K562 (cell line): ENCODE measurements at regions not wholly inside any gene's neighbourhood (a gene's known extent, or its start where the extent isn't known, plus 50 kb on each side); places are given as distances from the start of the nearest gene placed in this dataset.

Source experiments
- ATAC-seq: fragments of 200-7000 bp; cut with Tn5 transposase; 3 replicates; pipeline ENCODE4 v1.9.1; 2020; ENCODE audit warnings: moderate library complexity
- BruUV-seq: library from RNA; stranded (reverse); fragments of 400-500 nt; replicated peaks from 2 replicates; lab custom pipeline; 2021; lab: Mats Ljungman, UMichigan
- CTCF ChIA-PET: fragments of 300-600 bp; formaldehyde crosslinking; extraction: SDS; loops from one replicate; lab custom pipeline; 2021; ENCODE audit warnings: low intra/inter-chr PET ratio; lab: Yijun Ruan, JAX
- POLR2A ChIA-PET: fragments of 300-600, 350-650 bp; sonication (Branson Sonifier 250); formaldehyde crosslinking; extraction: SDS; loops from one replicate; lab custom pipeline; 2021; ENCODE audit warnings: antibody characterized with exemption, inconsistent platforms; lab: Yijun Ruan, JAX
- DNase-seq, 4 experiments: peaks; one replicate each; pipeline versions ENCODE4 v3.0.0 to v3.0.0-alpha.2; 2011 to 2018; ENCODE audit warnings: low spot score in 3 of 4, mixed read lengths in 3 of 4; ENCODE audit errors: extremely low read depth in 1 of 4
- FAIRE-seq: peaks from 2 replicates; lab custom pipeline; 2011; peaks lifted over from hg19 to GRCh38; lab: Jason Lieb, UNC
- H2AFZ ChIP-seq: 2 replicates; pipeline ENCODE4 v1.6.0; 2011; ENCODE audit warnings: low read depth, low read length, control low read depth, inconsistent platforms
- H3K27ac ChIP-seq: fragments of 200-600 bp; 3 replicates; pipeline ENCODE4 v1.8.0; 2011; ENCODE audit warnings: low read depth, mild to moderate bottlenecking, control low read depth, inconsistent platforms, low read length, moderate library complexity, mixed read lengths; ENCODE audit errors: extremely low read depth
- H3K27me3 ChIP-seq, 2 experiments: fragments of 300-600 bp in 1 of 2; 2 replicates in 1 of 2; 3 replicates in 1 of 2; pipeline versions ENCODE4 v1.6.0 to v1.8.0; 2011; ENCODE audit warnings: inconsistent platforms in 2 of 2, low read length in 2 of 2, mild to moderate bottlenecking in 1 of 2, mixed read lengths in 1 of 2, moderate library complexity in 1 of 2; ENCODE audit not compliant: control insufficient read depth in 2 of 2, insufficient read depth in 2 of 2
- H3K36me3 ChIP-seq: fragments of 300-600 bp; 3 replicates; pipeline ENCODE4 v1.8.0; 2011; ENCODE audit warnings: mild to moderate bottlenecking, low read length, inconsistent platforms; ENCODE audit not compliant: control insufficient read depth, insufficient read depth
- H3K4me1 ChIP-seq, 2 experiments: fragments of 200-600 bp in 1 of 2; replicated peaks in 1 of 2; 2 replicates in 1 of 2; 3 replicates in 1 of 2; pipeline versions ENCODE4 v1.5.1 to v1.8.0; 2011; ENCODE audit warnings: inconsistent platforms in 2 of 2, low read length in 2 of 2, mild to moderate bottlenecking in 1 of 2, mixed read lengths in 1 of 2, moderate library complexity in 1 of 2; ENCODE audit not compliant: control insufficient read depth in 2 of 2, insufficient read depth in 2 of 2
- H3K4me2 ChIP-seq: 2 replicates; pipeline ENCODE4 v1.6.1; 2011; ENCODE audit warnings: low read length, control low read depth, inconsistent platforms, mixed read lengths; ENCODE audit not compliant: insufficient read depth
- H3K4me3 ChIP-seq: fragments of 200-600 bp; sonication (generic), shearing (Covaris generic); 2 replicates; pipeline ENCODE4 v1.5.1; 2016; ENCODE audit warnings: control low read depth, inconsistent platforms
- H3K79me2 ChIP-seq: fragments of 200-600 bp; 3 replicates; pipeline ENCODE4 v1.8.0; 2011; ENCODE audit warnings: low read length, inconsistent platforms; ENCODE audit not compliant: control insufficient read depth, insufficient read depth
- H3K9ac ChIP-seq, 2 experiments: 2 replicates each; pipeline versions ENCODE4 v1.6.0 to v1.6.1; 2011; ENCODE audit warnings: low read depth in 2 of 2, low read length in 2 of 2, control low read depth in 1 of 2, inconsistent platforms in 1 of 2, mild to moderate bottlenecking in 1 of 2, mixed read lengths in 1 of 2; ENCODE audit not compliant: insufficient read depth in 1 of 2
- H3K9me1 ChIP-seq: one replicate; pipeline ENCODE4 v1.6.0; 2011; ENCODE audit warnings: inconsistent platforms, mild to moderate bottlenecking, low read length, moderate library complexity; ENCODE audit not compliant: control insufficient read depth, insufficient read depth
- H3K9me3 ChIP-seq: replicated peaks from 2 replicates; pipeline ENCODE4 v1.5.1; 2011; ENCODE audit warnings: low read depth, low read length, inconsistent platforms; ENCODE audit not compliant: control insufficient read depth, insufficient read depth
- H4K20me1 ChIP-seq: replicated peaks from 2 replicates; pipeline ENCODE4 v1.6.1; 2011; ENCODE audit warnings: low read length, inconsistent platforms, mixed read lengths; ENCODE audit not compliant: control insufficient read depth, insufficient read depth
- ADNP ChIP-seq: fragments of 200-800 bp; sonication (Bioruptor generic); IDR thresholded peaks from 2 replicates; pipeline ENCODE4 v1.6.1; 2016; ENCODE audit warnings: missing genetic modification characterization, missing compliant biosample characterization
- CBX2 ChIP-seq: fragments of 200-600 bp; sonication (generic); IDR thresholded peaks from one replicate; pipeline ENCODE4 v1.6.1; 2012; ENCODE audit warnings: mild to moderate bottlenecking, low read length, inconsistent platforms; ENCODE audit not compliant: insufficient read depth, poor library complexity, severe bottlenecking
- DDX20 ChIP-seq: fragments of 450-650 bp; IDR thresholded peaks from 2 replicates; pipeline ENCODE4 v1.6.1; 2016; ENCODE audit warnings: missing genetic modification characterization, low read depth, mild to moderate bottlenecking, missing compliant biosample characterization, moderate library complexity
- FOXP4 ChIP-seq: sonication (generic); formaldehyde crosslinking; IDR thresholded peaks from 2 replicates; pipeline ENCODE4 v1.8.0; 2022; ENCODE audit warnings: mild to moderate bottlenecking, missing genetic modification reagents, borderline replicate concordance
- HMG20A ChIP-seq: fragments of 450-650 bp; formaldehyde crosslinking; conservative IDR thresholded peaks from 2 replicates; pipeline ENCODE4 v1.4.0; 2020; ENCODE audit warnings: mild to moderate bottlenecking, mixed read lengths
- HNRNPLL ChIP-seq: fragments of 200-400 bp; formaldehyde crosslinking; IDR thresholded peaks from 2 replicates; pipeline ENCODE4 v1.6.1; 2017; ENCODE audit warnings: low read length, low read depth, mild to moderate bottlenecking; ENCODE audit not compliant: poor library complexity, severe bottlenecking
- MTA2 ChIP-seq: fragments of 450-650 bp; IDR thresholded peaks from 2 replicates; pipeline ENCODE4 v1.6.1; 2016; ENCODE audit warnings: low read depth
- SMAD3 ChIP-seq: fragments of 450-650 bp; formaldehyde crosslinking; conservative IDR thresholded peaks from 2 replicates; pipeline ENCODE4 v1.4.0; 2020; ENCODE audit warnings: mild to moderate bottlenecking
- SMC3 ChIP-seq: conservative IDR thresholded peaks from 2 replicates; pipeline ENCODE4 v1.6.1; 2011; ENCODE audit warnings: low read depth, low read length, improper control_type of control experiment; ENCODE audit not compliant: insufficient read depth
- TAF15 ChIP-seq: fragments of 200-400 bp; formaldehyde crosslinking; IDR thresholded peaks from 2 replicates; pipeline ENCODE4 v1.6.1; 2017; ENCODE audit warnings: mild to moderate bottlenecking, low read depth, low read length, moderate library complexity
- ZNF23 ChIP-seq: fragments of 250-450 bp; sonication (Bioruptor Pico); IDR thresholded peaks from 2 replicates; pipeline ENCODE4 v1.4.0; 2020; ENCODE audit warnings: mild to moderate bottlenecking
- ZNF408 ChIP-seq: fragments of 250-450 bp; sonication (Bioruptor Pico); IDR thresholded peaks from 2 replicates; pipeline ENCODE4 v1.4.0; 2020; ENCODE audit warnings: low read depth, mild to moderate bottlenecking, moderate library complexity
- ZNF57 ChIP-seq: fragments of 450-650 bp; formaldehyde crosslinking; IDR thresholded peaks from 2 replicates; pipeline ENCODE4 v1.4.0; 2020; ENCODE audit warnings: mild to moderate bottlenecking, moderate library complexity
- WGBS: fragments of 100-300 bp; shearing (Covaris generic); methylation state at CpG from one replicate; pipeline ENCODE4 v1.1.6; 2016; ENCODE audit warnings: low coverage, mixed read lengths; ENCODE audit not compliant: insufficient coverage; ENCODE audit errors: missing lambda C conversion rate; 5-methylcytosine and 5-hydroxymethylcytosine counted together
- in situ Hi-C: fragments of 300-500 bp; cut with MboI; formaldehyde crosslinking; loops from 4 replicates; pipeline ENCODE4 v1.15.0; 2018; ENCODE audit warnings: inconsistent platforms, mixed read lengths
- intact Hi-C: fragments of 100-400 bp; cut with micrococcal nuclease; formaldehyde crosslinking; loops from 2 replicates; pipeline ENCODE4 v1.14.2; 2022
- TF ChIP-seq, protein P1 (sequence below): fragments of 250-450 bp; sonication (Bioruptor Pico); IDR thresholded peaks from 2 replicates; pipeline ENCODE4 v1.8.0; 2022; ENCODE audit warnings: inconsistent platforms, mild to moderate bottlenecking, moderate library complexity, borderline replicate concordance
- TF ChIP-seq, protein P2 (sequence below): fragments of 450-650 bp; IDR thresholded peaks from 2 replicates; pipeline ENCODE4 v1.6.1; 2016; ENCODE audit warnings: mild to moderate bottlenecking
- TF ChIP-seq, protein P3 (sequence below): fragments of 450-650 bp; formaldehyde crosslinking; IDR thresholded peaks from 2 replicates; pipeline ENCODE4 v1.4.0; 2020; ENCODE audit warnings: mild to moderate bottlenecking, moderate library complexity

GRCh38 chrX:125236955-125237354, 82.7 kb upstream of the TEX13C start:
- no peaks in the 10 kb centered on the region for H3K9me1 ChIP-seq
- H3K27me3 ChIP-seq: no peaks in the 10 kb centered on the region
- intact Hi-C loops (no loop called here), in situ Hi-C loops (no loop called here)
- no peaks in the 10 kb centered on the region for H3K36me3 ChIP-seq
- H3K79me2 ChIP-seq: no peaks in the 10 kb centered on the region
- WGBS: 0% methylated on average over 1 of the region's 1 CpG
- CTCF ChIA-PET: no interaction called here
- no peak overlapping the region for H3K27ac ChIP-seq
- FAIRE-seq (no peak), ATAC-seq (no peak), DNase-seq (no peak)
- no peak overlapping the region for H2AFZ ChIP-seq
- H3K9ac ChIP-seq: no peak overlapping the region
- POLR2A ChIA-PET: no interaction called here
- no peak overlapping the region for H3K4me3 ChIP-seq
- no peaks in the 10 kb centered on the region for H3K9me3 ChIP-seq
- no peaks in the 10 kb centered on the region for H4K20me1 ChIP-seq
- H3K4me2 ChIP-seq: no peak overlapping the region
- no peak for TF ChIP-seq ZNF57 (CRISPR knock-in tag)
- TF ChIP-seq TAF15: no peak
- TF ChIP-seq DDX20 (tag): no peak
- TF ChIP-seq, protein P1, sequence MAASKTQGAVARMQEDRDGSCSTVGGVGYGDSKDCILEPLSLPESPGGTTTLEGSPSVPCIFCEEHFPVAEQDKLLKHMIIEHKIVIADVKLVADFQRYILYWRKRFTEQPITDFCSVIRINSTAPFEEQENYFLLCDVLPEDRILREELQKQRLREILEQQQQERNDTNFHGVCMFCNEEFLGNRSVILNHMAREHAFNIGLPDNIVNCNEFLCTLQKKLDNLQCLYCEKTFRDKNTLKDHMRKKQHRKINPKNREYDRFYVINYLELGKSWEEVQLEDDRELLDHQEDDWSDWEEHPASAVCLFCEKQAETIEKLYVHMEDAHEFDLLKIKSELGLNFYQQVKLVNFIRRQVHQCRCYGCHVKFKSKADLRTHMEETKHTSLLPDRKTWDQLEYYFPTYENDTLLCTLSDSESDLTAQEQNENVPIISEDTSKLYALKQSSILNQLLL: no peak
- no peak for TF ChIP-seq HMG20A (CRISPR knock-in tag)
- TF ChIP-seq, protein P2, sequence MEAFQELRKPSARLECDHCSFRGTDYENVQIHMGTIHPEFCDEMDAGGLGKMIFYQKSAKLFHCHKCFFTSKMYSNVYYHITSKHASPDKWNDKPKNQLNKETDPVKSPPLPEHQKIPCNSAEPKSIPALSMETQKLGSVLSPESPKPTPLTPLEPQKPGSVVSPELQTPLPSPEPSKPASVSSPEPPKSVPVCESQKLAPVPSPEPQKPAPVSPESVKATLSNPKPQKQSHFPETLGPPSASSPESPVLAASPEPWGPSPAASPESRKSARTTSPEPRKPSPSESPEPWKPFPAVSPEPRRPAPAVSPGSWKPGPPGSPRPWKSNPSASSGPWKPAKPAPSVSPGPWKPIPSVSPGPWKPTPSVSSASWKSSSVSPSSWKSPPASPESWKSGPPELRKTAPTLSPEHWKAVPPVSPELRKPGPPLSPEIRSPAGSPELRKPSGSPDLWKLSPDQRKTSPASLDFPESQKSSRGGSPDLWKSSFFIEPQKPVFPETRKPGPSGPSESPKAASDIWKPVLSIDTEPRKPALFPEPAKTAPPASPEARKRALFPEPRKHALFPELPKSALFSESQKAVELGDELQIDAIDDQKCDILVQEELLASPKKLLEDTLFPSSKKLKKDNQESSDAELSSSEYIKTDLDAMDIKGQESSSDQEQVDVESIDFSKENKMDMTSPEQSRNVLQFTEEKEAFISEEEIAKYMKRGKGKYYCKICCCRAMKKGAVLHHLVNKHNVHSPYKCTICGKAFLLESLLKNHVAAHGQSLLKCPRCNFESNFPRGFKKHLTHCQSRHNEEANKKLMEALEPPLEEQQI: no peak
- no peak for TF ChIP-seq ZNF408 (CRISPR knock-in tag)
- no peak for TF ChIP-seq ADNP
- TF ChIP-seq FOXP4 (CRISPR knock-in tag): no peak
- TF ChIP-seq ZNF23: no peak
- no peak for TF ChIP-seq MTA2
- no peak for TF ChIP-seq CBX2
- TF ChIP-seq SMC3: no peak
- TF ChIP-seq, protein P3, sequence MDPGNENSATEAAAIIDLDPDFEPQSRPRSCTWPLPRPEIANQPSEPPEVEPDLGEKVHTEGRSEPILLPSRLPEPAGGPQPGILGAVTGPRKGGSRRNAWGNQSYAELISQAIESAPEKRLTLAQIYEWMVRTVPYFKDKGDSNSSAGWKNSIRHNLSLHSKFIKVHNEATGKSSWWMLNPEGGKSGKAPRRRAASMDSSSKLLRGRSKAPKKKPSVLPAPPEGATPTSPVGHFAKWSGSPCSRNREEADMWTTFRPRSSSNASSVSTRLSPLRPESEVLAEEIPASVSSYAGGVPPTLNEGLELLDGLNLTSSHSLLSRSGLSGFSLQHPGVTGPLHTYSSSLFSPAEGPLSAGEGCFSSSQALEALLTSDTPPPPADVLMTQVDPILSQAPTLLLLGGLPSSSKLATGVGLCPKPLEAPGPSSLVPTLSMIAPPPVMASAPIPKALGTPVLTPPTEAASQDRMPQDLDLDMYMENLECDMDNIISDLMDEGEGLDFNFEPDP: no peak
- TF ChIP-seq SMAD3 (CRISPR knock-in tag): no peak
- TF ChIP-seq HNRNPLL: no peak
- BruUV-seq: no TSS peak
- H3K4me1 ChIP-seq: no peaks in the 10 kb centered on the region
